C1 segment of cervical spinal cord (tissue), 14 donors: ENCODE measurements at regions not wholly inside any gene's neighbourhood (a gene's known extent, or its start where the extent isn't known, plus 50 kb on each side); places are given as distances from the start of the nearest gene placed in this dataset.
"Not testable (repeated sequence)": the region's sequence is repeated elsewhere in the genome, so short reads cannot be mapped to it uniquely, and the experiment has no call there.

Experiments
- DNase-seq, 14 donors: peaks; one replicate each; lab custom pipeline; 2025; lab: John Stamatoyannopoulos, UW

GRCh38 chr5:85654144-85654543, 963.6 kb upstream of the COX7C start:
- not testable (repeated sequence) for DNase-seq

GRCh38 chr5:85656050-85656449, 961.7 kb upstream of the COX7C start:
- no peak for DNase-seq

GRCh38 chr5:85657328-85657727, 960.4 kb upstream of the COX7C start:
- not testable (repeated sequence) for DNase-seq

- DNase-seq: not testable (repeated sequence)
These were observed 954.6 kb upstream of the COX7C start for GRCh38 chr5:85662969-85663707.

GRCh38 chr5:85663708-85664031, 954.1 kb upstream of the COX7C start:
- no peak for DNase-seq

- DNase-seq: no peak
These were observed 947.3 kb upstream of the COX7C start for GRCh38 chr5:85670417-85670816.

DNA sequence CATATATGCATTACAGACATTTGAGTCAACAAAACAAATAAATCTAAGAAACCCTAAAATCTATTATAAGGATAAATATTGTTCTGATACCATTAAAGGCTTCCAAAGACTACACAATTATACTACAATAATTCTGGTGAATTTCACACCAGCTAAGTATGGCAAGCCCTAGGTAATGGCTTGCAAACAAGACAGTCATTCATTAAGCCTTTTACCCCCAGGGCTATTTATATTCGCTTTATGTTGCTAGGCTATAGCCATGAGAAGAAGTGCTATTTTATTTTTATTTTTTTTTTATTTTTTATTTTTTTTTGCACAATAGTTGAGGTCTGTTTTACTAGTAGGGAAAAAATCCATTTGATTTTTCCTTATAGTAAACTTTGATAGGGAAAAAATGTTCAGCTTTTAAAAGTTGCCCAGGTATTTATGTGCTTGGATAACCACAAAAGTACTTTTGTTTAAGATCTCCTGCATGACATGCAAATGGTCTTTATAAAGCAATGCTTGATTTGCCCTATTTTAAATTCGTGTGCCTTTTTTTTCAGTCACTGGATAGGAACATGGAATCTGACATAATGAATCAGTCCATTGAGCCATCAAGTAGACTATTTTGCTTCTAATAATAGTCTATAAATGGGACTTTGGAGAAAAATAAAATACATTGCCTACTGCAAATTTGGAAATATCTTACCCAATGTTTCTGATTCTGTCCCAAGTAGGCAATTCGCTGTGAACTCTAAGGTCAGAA, 946.3 kb upstream of the COX7C start:
- no peak for DNase-seq

- no peak for DNase-seq
These were observed 935.9 kb upstream of the COX7C start for GRCh38 chr5:85681871-85682270.

GRCh38 chr5:85684351-85684750, 933.4 kb upstream of the COX7C start:
- no peak for DNase-seq

- no peak for DNase-seq
These were observed 914.4 kb upstream of the COX7C start for GRCh38 chr5:85703296-85703695.

GRCh38 chr5:85709728-85710127, 908.0 kb upstream of the COX7C start:
- no peak for DNase-seq

DNA sequence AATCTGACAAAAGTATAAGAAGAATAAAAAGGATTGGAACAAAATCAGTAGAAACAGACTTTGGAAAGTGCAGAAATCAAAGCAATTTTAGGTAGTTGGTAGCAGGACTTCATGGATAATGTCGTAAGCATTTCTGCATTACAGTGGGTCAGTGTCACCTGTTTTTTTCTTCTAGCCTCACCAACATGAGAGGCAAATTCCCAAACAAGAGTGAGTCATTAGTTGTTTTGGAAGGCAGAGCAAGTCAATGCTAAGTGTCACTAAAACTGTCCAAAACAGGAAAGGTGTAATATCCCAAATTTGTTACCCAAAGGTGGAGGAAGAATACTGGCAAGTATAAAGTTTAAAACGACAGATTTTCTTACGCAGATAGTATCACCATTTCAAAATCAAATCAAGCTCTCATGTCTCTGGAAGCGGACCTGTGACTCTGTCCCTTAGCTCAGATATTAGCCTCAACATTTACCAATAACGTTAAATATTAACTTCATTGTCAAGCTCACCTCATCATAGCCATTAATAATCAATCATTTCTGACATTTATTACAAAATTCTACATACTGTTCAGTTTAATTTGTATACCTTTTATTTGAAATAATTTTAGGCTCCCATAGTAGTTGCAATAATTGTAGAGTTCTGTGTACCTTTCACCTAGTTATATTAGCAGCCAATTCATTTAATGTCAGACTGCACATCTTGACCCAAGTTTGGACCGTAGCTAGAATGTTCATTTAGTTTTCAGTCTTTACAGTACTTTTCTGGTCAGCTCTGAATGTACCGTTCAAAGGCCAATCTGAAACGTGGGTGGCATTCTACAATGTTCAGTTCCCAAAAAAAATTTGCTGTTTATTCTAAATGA, 901.2 kb upstream of the COX7C start:
- DNase-seq: no peak

GRCh38 chr5:85717203-85717563, 900.6 kb upstream of the COX7C start:
- no peak for DNase-seq

GRCh38 chr5:85732185-85732584, 885.6 kb upstream of the COX7C start:
- no peak for DNase-seq

GRCh38 chr5:85741972-85742371, 875.8 kb upstream of the COX7C start:
- DNase-seq: no peak

DNA sequence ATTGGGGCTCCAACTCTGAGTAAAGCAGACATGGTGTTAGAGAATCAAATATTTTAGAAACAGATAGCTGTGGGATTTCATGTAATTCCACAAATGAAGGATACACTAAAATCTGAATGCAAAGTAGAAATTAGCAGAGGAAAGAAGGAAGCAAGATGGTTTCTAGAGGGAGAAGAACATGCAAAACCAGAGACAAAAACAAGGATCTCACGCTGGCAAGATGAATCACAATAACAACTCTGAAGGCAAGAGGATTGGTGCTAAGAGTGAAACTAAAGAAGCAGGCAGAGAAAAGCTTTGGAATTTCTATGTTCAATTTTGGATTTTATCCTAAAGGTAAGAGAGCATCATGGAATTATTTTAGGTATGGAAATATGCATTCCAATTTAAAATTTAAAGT, 857.2 kb upstream of the COX7C start:
- DNase-seq: no peak

DNA sequence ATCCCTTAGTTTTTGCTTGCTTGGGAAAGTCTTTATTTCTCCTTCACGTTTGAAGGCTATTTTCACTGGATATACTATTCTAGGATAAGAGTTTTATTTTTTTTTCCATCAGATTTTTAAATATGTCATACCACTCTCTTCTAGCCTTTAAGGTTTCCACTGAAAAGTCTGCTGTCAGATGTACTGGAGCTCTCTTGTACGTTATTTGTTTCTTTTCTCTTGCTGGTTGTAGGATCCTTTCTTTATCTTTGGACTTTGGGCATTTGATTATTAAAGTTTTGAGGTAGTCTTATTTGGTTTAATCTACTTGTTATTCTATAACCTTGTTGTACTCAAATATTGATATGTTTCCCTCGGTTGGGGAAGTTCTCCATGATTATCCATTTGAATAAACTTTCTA, 848.4 kb upstream of the COX7C start:
- DNase-seq: no peak

GRCh38 chr5:85784746-85785145, 833.0 kb upstream of the COX7C start:
- no peak for DNase-seq

DNA sequence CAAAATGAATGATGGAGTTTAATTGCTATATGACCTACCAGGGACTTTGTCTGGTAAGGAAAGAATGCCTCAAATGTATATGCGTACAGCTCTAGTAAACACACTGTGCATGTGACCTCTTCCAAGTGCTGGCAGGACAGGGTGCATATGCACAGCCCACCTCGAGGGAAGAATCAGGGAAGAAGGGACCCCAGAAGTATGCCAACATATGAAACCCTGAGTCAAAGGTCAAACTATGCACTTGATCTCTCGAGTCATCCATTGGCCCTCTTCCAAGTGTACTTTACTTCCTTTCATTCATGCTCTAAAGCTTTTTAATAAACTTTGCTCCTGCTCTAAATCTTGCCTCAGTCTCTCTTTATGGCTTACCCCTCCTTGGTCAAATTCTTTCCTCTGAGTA, 804.6 kb upstream of the COX7C start:
- DNase-seq: no peak

- DNase-seq: no peak
These were observed 803.1 kb upstream of the COX7C start for GRCh38 chr5:85814596-85814995.

GRCh38 chr5:85823462-85824426, 794.0 kb upstream of the COX7C start:
- no peak for DNase-seq
